CD4-positive, alpha-beta T cell treated with Interleukin-2 at 100 ng/mL for 4 hours (primary cell): ENCODE measurements at regions not wholly inside any gene's neighbourhood (a gene's known extent, or its start where the extent isn't known, plus 50 kb on each side); places are given as distances from the start of the nearest gene placed in this dataset.

Experiments
- DNase-seq: peaks from one replicate; pipeline ENCODE4 v3.0.0-alpha.2; 2020; ENCODE audit warnings: low spot score

GRCh38 chr2:146267093-146267492 lies 1577.7 kb upstream of the ACVR2A start:
- no peak for DNase-seq

- DNase-seq: no peak
Observed at GRCh38 chr2:146265656-146266055, 1579.2 kb upstream of the ACVR2A start.

- DNase-seq: no peak
Observed at GRCh38 chr2:146262606-146263005, 1582.2 kb upstream of the ACVR2A start.

GRCh38 chr2:146260551-146260950 lies 1584.3 kb upstream of the ACVR2A start:
- DNase-seq: no peak

GRCh38 chr2:146259816-146260215 lies 1585.0 kb upstream of the ACVR2A start:
- DNase-seq: no peak

GRCh38 chr2:146258071-146258470 lies 1586.8 kb upstream of the ACVR2A start:
- no peak for DNase-seq

- no peak for DNase-seq
Observed at GRCh38 chr2:146252119-146252518, 1592.7 kb upstream of the ACVR2A start.

- DNase-seq: no peak
Observed at GRCh38 chr2:146251328-146251727, 1593.5 kb upstream of the ACVR2A start.

GRCh38 chr2:146246736-146247523 lies 1597.9 kb upstream of the ACVR2A start:
- DNase-seq: no peak

GRCh38 chr2:146246002-146246735 lies 1598.7 kb upstream of the ACVR2A start:
- no peak for DNase-seq

- DNase-seq: no peak
Observed at GRCh38 chr2:146244830-146245229, 1600.0 kb upstream of the ACVR2A start.

- no peak for DNase-seq
Observed at GRCh38 chr2:146244131-146244530, 1600.7 kb upstream of the ACVR2A start.

GRCh38 chr2:146241023-146241422 lies 1603.8 kb upstream of the ACVR2A start:
- no peak for DNase-seq

GRCh38 chr2:146240391-146240790 lies 1604.4 kb upstream of the ACVR2A start:
- DNase-seq: no peak

GRCh38 chr2:146239392-146240135 lies 1605.3 kb upstream of the ACVR2A start:
- no peak for DNase-seq

- DNase-seq: no peak
Observed at GRCh38 chr2:146238254-146238966, 1606.4 kb upstream of the ACVR2A start.

GRCh38 chr2:146235158-146235557 lies 1609.7 kb upstream of the ACVR2A start:
- DNase-seq: no peak

GRCh38 chr2:146229508-146230155 lies 1615.2 kb upstream of the ACVR2A start:
- DNase-seq: no peak

- DNase-seq: no peak
Observed at GRCh38 chr2:146228466-146229058, 1616.3 kb upstream of the ACVR2A start.

GRCh38 chr2:146228020-146228393 lies 1616.8 kb upstream of the ACVR2A start:
- no peak for DNase-seq
